GM19043 (cell line): ENCODE measurements at regions not wholly inside any gene's neighbourhood (a gene's known extent, or its start where the extent isn't known, plus 50 kb on each side); places are given as distances from the start of the nearest gene placed in this dataset.
"Not testable (repeated sequence)": the region's sequence is repeated elsewhere in the genome, so short reads cannot be mapped to it uniquely, and the experiment has no call there.

ENCODE experiments used
- ATAC-seq: cut with Tn5 transposase; IDR thresholded peaks from one replicate; pipeline ENCODE4 v1.9.1; 2021; ENCODE audit warnings: low read depth; ENCODE audit not compliant: unreplicated experiment

GRCh38 chr13:82165396-82166174 lies 1716.7 kb downstream of the SLITRK1 start:
- ATAC-seq: no peak

DNA sequence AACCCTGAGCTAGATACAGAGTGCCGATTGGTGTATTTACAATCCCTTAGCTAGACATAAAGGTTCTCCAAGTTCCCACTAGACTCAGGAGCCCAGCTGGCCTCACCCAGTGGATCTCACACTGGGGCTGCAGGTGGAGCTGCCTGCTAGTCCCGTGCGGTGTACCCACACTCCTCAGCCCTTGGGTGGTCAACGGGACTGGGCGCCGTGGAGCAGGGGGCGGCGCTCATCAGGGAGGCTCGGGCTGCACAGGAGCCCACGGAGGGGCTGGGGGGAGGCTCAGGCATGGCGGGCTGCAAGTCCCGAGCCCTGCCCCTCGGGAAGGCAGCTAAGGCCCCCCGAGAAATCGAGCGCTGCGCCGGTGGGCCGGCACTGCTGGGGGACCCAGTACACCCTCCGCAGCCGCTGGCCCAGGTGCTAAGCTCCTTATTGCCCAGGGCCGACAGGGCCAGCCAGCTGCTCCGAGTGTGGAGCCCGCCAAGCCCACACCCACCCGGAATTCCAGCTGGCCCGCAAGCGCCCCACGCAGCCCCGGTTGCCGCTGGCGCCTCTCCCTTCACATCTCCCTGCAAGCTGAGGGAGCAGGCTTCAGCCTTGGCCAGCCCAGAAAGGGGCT lies 1717.4 kb downstream of the SLITRK1 start:
- not testable (repeated sequence) for ATAC-seq

- ATAC-seq: no peak
Measured at GRCh38 chr13:82147526-82147925, 1734.7 kb downstream of the SLITRK1 start.

DNA sequence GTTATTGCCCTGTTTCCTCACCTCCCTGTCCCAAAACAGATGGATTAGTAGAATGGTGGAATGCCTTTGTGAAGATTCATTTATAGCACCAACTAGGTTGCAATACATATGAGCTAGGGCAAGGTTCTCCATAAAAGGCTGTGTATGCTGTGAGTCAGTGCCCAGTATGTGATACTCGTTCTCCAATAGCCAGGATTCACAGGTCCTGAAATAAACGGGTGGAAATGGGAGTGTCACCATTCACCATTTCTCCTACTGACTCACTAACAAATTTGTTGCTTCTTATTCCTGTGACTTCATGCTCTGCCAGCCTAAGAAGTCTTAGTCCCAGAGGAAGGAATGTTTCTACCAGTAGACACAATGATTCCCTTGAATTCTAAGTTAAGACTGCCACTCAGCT lies 1745.4 kb downstream of the SLITRK1 start:
- no peak for ATAC-seq

DNA sequence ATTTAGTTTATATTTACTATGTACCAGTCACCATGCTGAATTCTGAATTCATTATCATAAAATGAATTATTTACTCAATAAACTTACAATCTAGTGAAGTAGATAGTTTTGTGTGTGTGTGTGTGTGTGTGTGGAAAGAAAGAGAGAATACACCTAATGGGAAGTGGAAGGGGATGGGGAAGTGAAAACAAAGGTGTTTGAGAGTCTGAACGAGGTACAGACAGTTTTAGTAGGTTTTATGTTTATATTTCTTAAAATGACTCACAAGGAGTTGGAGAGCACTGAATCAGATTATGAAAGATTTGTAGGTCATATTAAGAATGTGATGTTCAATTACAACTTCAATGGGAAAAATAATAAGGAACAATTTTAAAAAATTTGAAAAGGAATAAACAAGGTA lies 1753.0 kb downstream of the SLITRK1 start:
- no peak for ATAC-seq

GRCh38 chr13:82118589-82118988 lies 1763.7 kb downstream of the SLITRK1 start:
- ATAC-seq: no peak

GRCh38 chr13:82116422-82116989 lies 1765.8 kb downstream of the SLITRK1 start:
- ATAC-seq: no peak

DNA sequence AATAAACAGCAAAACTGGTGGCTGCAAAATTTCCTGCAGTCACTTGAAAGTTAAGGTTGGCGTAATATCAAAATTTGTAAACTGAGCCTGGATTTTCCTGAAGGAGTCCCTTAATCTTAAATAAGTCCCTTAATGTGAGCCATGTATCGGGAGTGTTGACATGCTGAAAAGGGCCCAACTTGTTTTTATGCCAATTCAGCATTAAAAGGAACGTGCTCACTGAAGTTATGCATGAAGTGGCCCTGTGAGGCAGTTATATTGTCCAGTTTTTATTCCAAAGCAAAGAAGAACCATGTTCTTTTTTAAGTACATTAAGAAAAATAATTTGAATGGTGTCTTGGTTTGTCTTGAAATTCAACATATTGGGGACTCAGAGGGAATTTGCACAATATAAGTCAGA lies 1766.9 kb downstream of the SLITRK1 start:
- ATAC-seq: no peak

- no peak for ATAC-seq
Measured at GRCh38 chr13:82096256-82096655, 1755.3 kb upstream of the SPRY2 start.

GRCh38 chr13:82092312-82092711 lies 1751.4 kb upstream of the SPRY2 start:
- no peak for ATAC-seq

DNA sequence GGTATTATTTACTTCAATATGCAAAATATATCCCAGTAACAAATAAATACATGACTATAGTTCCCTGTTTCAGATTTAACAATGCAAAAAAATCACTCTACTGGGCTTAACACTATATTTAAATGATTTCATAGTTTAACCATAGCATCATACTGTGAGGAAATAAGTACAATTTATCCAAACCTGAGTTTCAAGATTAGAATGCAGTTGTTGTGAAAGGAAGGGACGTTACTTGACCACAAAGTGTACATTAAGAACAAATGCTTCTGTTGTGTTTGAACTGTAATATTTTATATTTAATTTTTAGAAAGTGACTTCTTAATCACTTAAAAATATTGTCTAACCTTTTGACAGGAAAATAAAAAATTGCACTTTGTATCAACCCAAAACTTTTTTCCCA lies 1747.9 kb upstream of the SPRY2 start:
- no peak for ATAC-seq

DNA sequence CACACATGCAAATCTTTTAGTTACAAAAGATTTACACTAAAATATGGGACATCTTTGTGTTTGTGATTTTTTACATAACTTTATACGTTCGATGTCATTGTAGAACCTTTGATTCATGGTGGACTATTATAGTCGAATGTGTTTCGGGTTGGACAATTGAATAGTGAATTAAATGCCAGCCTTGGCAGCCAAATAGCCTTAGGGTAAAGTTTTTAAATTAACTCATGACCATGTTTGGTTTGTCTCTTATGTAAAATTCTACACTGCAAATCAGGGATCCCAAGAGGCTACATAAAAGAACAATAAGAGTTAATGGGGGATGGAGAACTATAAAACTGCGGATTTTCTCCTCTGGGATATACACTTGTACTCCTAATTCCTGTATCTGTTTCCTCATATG lies 1735.6 kb upstream of the SPRY2 start:
- no peak for ATAC-seq

DNA sequence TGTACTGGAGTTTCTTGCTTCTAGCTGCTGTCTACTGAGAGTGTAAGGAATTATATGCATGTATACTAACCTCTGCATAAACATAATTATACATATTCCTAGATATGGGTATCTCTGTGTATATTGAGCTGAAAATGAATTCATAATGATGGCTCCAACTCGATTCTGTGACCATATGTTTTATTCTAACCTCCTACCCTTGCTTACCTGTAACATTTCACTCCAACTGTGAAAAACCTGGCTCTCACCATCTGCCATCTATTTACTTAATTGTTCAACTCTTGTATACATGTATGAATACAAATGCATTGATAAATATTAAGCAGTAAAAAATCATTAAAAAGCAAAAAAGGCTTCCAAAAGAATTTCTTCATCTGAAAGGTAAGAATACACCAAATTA lies 1729.5 kb upstream of the SPRY2 start:
- no peak for ATAC-seq

DNA sequence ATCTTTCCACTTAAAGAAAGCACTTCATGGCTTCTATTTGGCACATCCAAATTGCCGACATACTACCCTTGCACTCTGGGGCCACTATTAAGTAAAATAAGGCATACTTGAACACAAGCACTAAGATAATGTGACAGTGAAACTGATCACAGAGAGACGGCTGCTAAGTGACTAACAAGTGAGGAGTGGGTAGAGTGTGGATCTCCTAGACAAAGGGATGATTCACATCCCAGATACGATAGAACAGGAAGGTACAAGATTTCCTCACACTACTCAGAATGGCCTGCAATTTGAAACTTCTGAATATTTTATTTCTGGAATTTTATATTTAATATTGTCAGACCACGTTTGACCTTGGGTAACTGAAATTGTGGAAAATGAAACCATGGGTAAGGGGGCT lies 1721.8 kb upstream of the SPRY2 start:
- no peak for ATAC-seq

- ATAC-seq: no peak
Measured at GRCh38 chr13:82058364-82058763, 1717.4 kb upstream of the SPRY2 start.

GRCh38 chr13:82045316-82045715 lies 1704.4 kb upstream of the SPRY2 start:
- ATAC-seq: not testable (repeated sequence)

DNA sequence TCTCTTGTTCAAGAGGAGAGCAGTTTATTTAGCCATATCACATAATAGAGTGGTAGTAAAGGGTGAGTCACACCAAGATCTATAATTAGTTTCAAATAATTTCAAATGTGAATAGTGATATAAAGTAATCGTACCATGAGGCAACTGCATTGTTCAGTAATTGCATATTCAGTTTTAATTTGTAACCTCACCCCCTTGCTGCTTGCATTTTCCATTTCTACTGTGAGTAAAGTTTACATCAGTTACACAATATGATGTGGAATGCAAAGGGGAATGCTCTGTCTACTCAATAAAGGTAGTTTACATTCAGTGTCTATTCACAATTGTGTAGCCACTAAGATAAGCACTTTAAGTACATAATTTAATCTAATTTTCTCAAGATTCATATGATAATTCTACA lies 1695.7 kb upstream of the SPRY2 start:
- no peak for ATAC-seq

DNA sequence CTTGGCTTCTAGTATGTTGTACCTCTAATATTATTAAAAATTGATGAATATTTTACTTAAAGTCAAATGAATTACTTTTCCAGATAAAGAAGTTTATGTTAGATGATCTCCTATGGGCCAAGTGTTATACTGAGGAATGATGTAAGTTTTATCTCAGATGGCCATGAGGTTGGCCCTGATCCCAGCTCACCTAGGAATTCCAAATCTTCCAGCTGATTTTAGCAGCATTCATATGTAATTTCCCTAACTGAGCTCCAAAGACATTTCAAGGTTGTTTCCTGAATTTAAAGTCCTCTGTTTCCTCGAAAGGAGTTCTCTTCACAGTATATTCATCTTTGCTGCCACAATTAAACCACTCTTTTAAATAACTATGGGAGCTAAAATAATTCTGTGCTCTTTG lies 1670.4 kb upstream of the SPRY2 start:
- ATAC-seq: no peak

DNA sequence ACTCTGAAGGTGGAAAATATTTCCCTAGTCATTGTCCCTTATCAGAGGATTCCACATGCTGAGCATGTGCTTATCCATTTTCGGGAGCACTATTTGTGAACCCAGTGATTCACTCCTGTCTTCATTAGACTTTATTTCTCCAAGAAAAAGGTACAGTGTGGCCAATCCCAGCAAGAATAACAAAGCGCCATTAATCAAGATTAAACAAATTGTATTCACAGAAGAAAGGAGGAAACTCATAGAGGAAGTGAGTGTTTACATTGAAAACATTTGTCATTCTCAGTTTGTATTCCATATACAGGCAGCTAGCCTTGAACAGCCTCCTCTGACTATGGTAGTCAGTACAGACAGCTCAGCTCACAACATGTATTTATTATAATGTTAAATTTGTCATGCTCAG lies 1669.9 kb upstream of the SPRY2 start:
- no peak for ATAC-seq

GRCh38 chr13:82002710-82003109 lies 1661.8 kb upstream of the SPRY2 start:
- no peak for ATAC-seq

GRCh38 chr13:81995316-81995715 lies 1654.4 kb upstream of the SPRY2 start:
- ATAC-seq: no peak

GRCh38 chr13:81990652-81991051 lies 1649.7 kb upstream of the SPRY2 start:
- ATAC-seq: no peak
